ENCODE measurements at regions not wholly inside any gene's neighbourhood (a gene's known extent, or its start where the extent isn't known, plus 50 kb on each side); places are given as distances from the start of the nearest gene placed in this dataset.

- ChIA-PET POLR2A (no interaction called here), CTCF (no interaction called here)
- H3K9me3 ChIP-seq (ENCODE audit: control insufficient read depth in 1 of 2, insufficient read depth in 1 of 2, low read length in 2 of 2), result peaks cover 4 to 5% of the 10 kb centered on the region in 2 experiments
- no peaks in the 10 kb centered on the region for H3K4me1 ChIP-seq (ENCODE audit: insufficient read depth, low read length)
- no peak for TF ChIP-seq CTCF (IDR thresholded peaks at IDR 0.05)
- no peaks in the 10 kb centered on the region for H3K4me1 Mint-ChIP-seq (ENCODE audit: low read depth)
- no peak overlapping the region for H3K27ac ChIP-seq (ENCODE audit: low read depth in 1 of 2, low read length in 2 of 2)
- no peak overlapping the region for H3K4me3 ChIP-seq (ENCODE audit: low read length)
- no peak overlapping the region for H3K27ac Mint-ChIP-seq
- no peaks in the 10 kb centered on the region for H3K36me3 ChIP-seq (ENCODE audit: insufficient read depth, low read length)
- no peak overlapping the region for H3K4me3 Mint-ChIP-seq
- no peak for ATAC-seq (ENCODE audit: poor library complexity)
- no peak for DNase-seq
- H3K36me3 Mint-ChIP-seq (ENCODE audit: low read depth), result no peaks in the 10 kb centered on the region
- H3K27me3 Mint-ChIP-seq, result no peaks in the 10 kb centered on the region
- intact Hi-C loops (cut with DNase I, micrococcal nuclease), result no loop called here
- no peaks in the 10 kb centered on the region for H3K9me3 Mint-ChIP-seq
- no peaks in the 10 kb centered on the region for H3K27me3 ChIP-seq (ENCODE audit: control insufficient read depth in 1 of 2, insufficient read depth in 2 of 2, low read length in 2 of 2)
Observed at GRCh38 chr4:79083406-79084010, 144.3 kb upstream of the PAQR3 start.

GRCh38 chr4:79082997-79083396 lies 143.8 kb upstream of the PAQR3 start:
- CTCF ChIA-PET, result no interaction called here

GRCh38 chr4:79081973-79082372 lies 142.7 kb upstream of the PAQR3 start:
- POLR2A ChIA-PET, result no interaction called here
- no peak overlapping the region for H3K4me3 Mint-ChIP-seq
- ATAC-seq (ENCODE audit: poor library complexity), result no peak
- no peak overlapping the region for H3K27ac Mint-ChIP-seq
- CTCF ChIA-PET, result no interaction called here
- no peak for TF ChIP-seq CTCF (IDR thresholded peaks at IDR 0.05)
- Histone ChIP-seq H3K4me3 (ENCODE audit: low read length) (no peak overlapping the region), H3K27ac (ENCODE audit: low read depth in 1 of 2, low read length in 2 of 2) (no peak overlapping the region), H3K9me3 (ENCODE audit: control insufficient read depth in 1 of 2, insufficient read depth in 1 of 2, low read length in 2 of 2) (peaks cover 4 to 5% of the 10 kb centered on the region in 2 experiments), H3K36me3 (ENCODE audit: insufficient read depth, low read length) (no peaks in the 10 kb centered on the region), H3K4me1 (ENCODE audit: insufficient read depth, low read length) (no peaks in the 10 kb centered on the region), H3K27me3 (ENCODE audit: control insufficient read depth in 1 of 2, insufficient read depth in 2 of 2, low read length in 2 of 2) (no peaks in the 10 kb centered on the region)
- H3K4me1 Mint-ChIP-seq (ENCODE audit: low read depth), result no peaks in the 10 kb centered on the region
- H3K36me3 Mint-ChIP-seq (ENCODE audit: low read depth), result no peaks in the 10 kb centered on the region
- intact Hi-C loops (cut with DNase I, micrococcal nuclease), result no loop called here
- no peaks in the 10 kb centered on the region for H3K27me3 Mint-ChIP-seq
- DNase-seq, result no peak
- no peaks in the 10 kb centered on the region for H3K9me3 Mint-ChIP-seq

More at GRCh38 chr4:79082997-79083396, 143.8 kb upstream of the PAQR3 start:
- no peaks in the 10 kb centered on the region for H3K4me1 Mint-ChIP-seq (ENCODE audit: low read depth)
- Histone ChIP-seq H3K27me3 (ENCODE audit: control insufficient read depth in 1 of 2, insufficient read depth in 2 of 2, low read length in 2 of 2) (no peaks in the 10 kb centered on the region), H3K9me3 (ENCODE audit: control insufficient read depth in 1 of 2, insufficient read depth in 1 of 2, low read length in 2 of 2) (peaks cover 4 to 5% of the 10 kb centered on the region in 2 experiments), H3K27ac (ENCODE audit: low read depth in 1 of 2, low read length in 2 of 2) (no peak overlapping the region), H3K36me3 (ENCODE audit: insufficient read depth, low read length) (no peaks in the 10 kb centered on the region), H3K4me3 (ENCODE audit: low read length) (no peak overlapping the region), H3K4me1 (ENCODE audit: insufficient read depth, low read length) (no peaks in the 10 kb centered on the region)
- H3K4me3 Mint-ChIP-seq, result no peak overlapping the region
- H3K9me3 Mint-ChIP-seq, result no peaks in the 10 kb centered on the region
- no peak for DNase-seq
- H3K36me3 Mint-ChIP-seq (ENCODE audit: low read depth), result no peaks in the 10 kb centered on the region
- H3K27ac Mint-ChIP-seq, result no peak overlapping the region
- POLR2A ChIA-PET, result no interaction called here
- no peaks in the 10 kb centered on the region for H3K27me3 Mint-ChIP-seq
- no peak for TF ChIP-seq CTCF (IDR thresholded peaks at IDR 0.05)
- no peak for ATAC-seq (ENCODE audit: poor library complexity)
- intact Hi-C loops (cut with DNase I, micrococcal nuclease), result no loop called here
